ENCODE measurements at regions not wholly inside any gene's neighbourhood (a gene's known extent, or its start where the extent isn't known, plus 50 kb on each side); places are given as distances from the start of the nearest gene placed in this dataset.

DNA sequence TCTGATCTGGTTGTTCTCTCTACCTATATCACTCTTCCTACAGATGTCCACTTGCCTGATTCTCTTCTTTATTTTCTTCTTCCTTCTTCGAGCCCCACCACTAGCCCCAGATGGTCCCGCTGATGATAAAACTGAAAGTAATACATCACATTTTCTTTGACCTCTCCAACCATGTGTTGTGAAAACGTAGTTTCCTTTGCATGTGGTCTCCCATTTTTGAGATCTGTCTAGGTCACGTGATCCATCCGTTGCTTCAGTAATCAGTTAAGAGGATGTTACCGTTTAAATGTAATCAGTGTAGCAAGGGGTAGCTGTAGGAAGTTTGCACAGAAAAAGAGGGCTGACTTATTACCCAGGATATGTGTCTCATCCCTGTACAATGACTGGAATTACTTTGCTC, 426.3 kb upstream of the TLE4 start:
- TF ChIP-seq EZH2 (IDR thresholded peaks at IDR 0.05; ENCODE audit: insufficient read depth, poor library complexity, severe bottlenecking): no peak
- no peak for TF ChIP-seq EZH2phosphoT487 (IDR thresholded peaks at IDR 0.05; ENCODE audit: insufficient read depth, low read depth)

All from GM23248 (cell line).